GM21825 (cell line): ENCODE measurements at regions not wholly inside any gene's neighbourhood (a gene's known extent, or its start where the extent isn't known, plus 50 kb on each side); places are given as distances from the start of the nearest gene placed in this dataset.
"Not testable (repeated sequence)": the region's sequence is repeated elsewhere in the genome, so short reads cannot be mapped to it uniquely, and the experiment has no call there.

Source experiments
- ATAC-seq: cut with Tn5 transposase; IDR thresholded peaks from one replicate; pipeline ENCODE4 v1.9.1; 2021; ENCODE audit warnings: mild to moderate bottlenecking, moderate library complexity; ENCODE audit not compliant: unreplicated experiment

- ATAC-seq, result not testable (repeated sequence)
Measured at GRCh38 chr14:105600195-105600938, 74.0 kb downstream of the TMEM121 start.

DNA sequence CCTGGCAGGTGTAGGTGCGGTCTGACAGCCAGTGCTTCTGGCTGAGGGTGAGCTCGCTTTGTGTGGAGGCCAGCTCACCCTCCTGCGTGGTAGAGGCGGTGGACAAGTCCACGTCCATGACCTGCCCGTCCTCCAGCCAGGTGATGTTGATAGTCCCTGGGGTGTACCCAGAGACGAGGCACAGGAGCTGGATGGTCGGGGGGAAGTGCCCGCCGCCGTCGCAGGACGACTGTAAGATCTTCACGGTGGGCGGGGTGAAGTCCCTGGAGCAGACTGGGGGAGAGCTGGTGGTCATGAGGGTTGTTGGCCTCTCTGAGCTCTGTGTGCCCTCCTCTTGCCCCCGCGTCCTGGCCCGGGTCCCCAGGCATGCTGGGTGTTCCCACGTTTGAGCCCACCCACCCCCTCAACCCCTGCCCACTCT is 74.6 kb downstream of the TMEM121 start:
- no peak for ATAC-seq

GRCh38 chr14:105601360-105602242 is 75.2 kb downstream of the TMEM121 start:
- ATAC-seq, result no peak

GRCh38 chr14:105602243-105602750 is 75.9 kb downstream of the TMEM121 start:
- ATAC-seq, result no peak

- ATAC-seq, result no peak
Measured at GRCh38 chr14:105602799-105603793, 76.7 kb downstream of the TMEM121 start.

DNA sequence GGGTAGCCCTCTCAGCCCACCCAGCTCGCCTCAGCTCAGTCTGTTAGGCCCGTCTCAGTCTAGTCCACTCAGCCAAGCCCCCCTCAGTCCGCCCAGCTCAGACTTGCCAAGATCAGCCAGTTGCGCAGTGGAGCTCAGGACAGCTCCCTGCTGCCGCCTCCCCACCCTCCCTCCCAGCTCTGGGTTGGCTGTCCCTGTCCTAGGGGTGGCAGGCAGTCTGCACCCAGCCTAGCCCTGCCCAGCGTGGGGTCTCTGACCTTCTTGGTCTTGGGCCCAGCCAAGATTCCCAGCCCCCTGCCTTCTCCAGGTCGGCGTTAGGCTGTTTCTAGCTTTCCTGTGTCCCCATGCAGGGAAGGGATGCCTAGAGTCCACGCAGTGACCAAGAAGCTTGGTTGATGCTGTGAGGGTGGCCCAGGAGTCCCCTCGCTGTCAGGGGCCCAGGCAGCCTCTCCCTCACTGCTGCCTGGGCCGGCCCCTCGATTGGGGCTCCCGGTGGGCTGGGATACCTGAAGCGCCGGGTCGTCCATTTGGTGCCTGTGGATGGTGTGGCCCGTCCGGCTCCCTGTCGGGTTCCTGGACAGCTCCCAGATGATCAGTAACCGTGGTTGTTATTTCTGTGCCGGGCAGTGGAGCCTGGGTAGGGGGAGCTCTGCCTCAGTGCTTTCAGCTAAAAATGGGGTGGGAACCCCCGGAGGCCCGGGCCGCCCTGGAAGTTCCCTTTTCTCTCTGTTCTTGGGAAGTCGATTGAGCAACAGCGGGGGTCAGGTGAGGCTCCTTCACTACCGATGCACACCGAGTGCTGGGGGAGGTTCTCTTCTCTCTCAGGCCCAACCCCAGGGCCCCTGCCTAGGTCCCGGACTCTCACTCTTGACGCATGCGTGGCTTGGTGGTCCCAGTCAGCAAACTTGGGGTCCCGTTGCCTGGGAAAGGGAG is 78.4 kb downstream of the TMEM121 start:
- not testable (repeated sequence) for ATAC-seq

DNA sequence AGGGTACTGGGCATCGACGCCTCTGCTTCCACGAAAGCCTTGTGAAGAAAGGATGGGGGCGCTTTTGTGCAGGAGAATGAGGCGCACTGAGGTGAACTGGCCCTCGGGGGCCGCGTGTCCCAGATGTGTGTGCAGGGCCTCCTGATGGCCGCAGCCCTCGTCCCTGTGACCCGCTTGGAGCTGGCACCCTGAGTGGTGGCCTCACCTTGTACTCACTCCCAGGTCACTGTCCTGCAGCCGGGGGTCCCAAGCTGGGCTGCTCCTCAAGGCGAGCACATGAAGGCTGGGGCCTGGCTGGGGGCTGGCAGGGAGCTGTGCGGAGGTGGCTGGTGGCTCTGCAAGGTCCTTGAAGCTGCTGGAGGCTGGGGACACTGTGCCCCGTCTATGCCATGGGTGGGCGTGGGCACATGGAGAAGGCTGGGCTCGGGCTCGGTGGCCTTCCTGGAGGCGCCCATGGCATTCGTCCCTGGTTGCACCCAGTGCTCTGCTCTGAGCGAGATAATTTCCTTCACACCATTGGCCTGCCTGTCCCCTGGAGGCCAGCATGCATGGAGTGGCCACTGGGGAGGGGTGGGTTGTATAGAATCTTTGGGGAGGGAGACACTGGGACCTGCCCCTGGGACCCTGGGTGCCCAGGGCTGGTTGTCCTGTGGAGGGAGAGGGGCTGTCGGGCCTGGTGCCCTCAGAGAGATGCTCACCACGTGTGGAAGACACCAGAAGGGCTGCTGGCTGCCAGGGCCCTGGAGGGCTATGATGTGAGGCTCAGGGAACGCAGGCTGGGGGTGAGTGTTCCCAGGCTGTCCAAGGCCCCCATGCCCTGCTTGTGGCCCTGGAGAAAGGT is 79.3 kb downstream of the TMEM121 start:
- no peak for ATAC-seq

DNA sequence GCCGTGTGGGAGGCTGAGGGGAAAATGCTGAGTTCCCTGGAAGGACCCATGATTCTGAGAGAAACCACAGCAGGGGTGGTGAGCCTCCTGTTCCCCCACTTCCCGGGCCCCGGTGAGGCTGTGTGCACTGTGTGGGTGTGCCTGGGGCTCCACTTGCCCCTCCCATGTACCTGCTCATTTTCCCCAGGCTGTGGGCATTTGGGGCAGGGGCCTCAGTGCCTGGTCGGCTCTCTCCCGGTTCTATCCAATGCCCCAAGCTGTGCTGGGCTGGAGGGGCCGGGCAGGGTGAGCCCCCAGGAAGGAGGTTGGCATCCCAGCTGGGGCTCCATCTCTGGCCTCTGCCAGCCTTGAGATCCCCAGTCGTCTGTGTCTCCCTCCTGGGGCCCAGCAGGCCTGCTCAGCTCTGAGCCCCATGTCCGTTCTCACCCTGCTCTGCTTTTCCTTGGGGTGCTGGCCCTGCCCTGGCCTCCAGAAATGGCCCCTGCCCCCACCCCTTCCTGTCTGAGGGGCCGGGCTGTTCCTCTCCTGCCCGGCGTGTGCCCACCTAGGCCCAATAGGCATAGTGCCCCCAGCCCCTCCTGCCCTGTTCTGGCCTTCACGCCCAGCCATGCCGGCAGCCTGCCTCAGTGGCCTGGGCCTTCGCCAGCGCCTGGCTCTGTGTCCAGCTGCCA is 80.1 kb downstream of the TMEM121 start:
- ATAC-seq, result not testable (repeated sequence)

DNA sequence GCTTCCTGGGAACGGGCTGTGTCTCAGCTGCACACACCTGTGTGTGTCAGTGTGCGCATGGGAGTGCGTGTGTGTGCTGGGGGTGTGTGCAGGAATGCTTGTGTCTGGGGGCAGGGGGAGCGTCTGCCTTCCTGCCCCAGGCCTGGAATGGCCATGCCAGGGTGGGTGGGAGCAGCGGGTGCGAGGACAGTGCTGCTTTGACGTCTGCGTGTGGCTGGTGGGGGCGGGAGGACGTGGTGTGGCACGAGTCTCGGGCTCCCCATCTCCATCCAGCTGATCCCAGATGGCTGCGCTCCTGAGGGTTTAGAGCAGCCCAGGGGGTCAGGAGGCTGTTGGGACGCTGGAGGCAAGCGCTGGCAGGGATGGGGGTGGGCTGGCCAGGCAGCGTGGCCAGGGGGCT is 80.6 kb downstream of the TMEM121 start:
- not testable (repeated sequence) for ATAC-seq

DNA sequence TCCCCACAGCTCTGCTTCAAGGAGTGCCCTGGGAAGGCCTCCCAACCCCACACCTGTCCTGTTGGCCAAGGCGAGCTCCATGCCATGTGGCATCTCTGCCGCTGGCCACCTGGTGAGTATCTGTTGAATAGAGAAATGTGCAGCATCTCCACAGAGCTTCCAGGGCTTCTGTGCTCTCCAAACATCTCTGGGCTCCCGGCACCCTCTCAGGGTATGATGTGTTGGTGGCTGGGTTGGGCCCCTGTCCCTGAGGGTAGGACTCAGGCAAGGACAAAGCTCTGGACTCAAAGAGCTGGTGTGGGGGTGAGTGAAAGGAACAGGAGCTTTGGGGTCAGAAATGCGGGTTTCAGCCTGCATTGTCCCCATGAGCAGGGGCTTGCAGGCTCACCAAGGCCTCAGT is 88.6 kb downstream of the TMEM121 start:
- not testable (repeated sequence) for ATAC-seq

- not testable (repeated sequence) for ATAC-seq
Measured at GRCh38 chr14:105615986-105616801, 89.8 kb downstream of the TMEM121 start.

- ATAC-seq, result no peak
Measured at GRCh38 chr14:105616802-105617192, 90.4 kb downstream of the TMEM121 start.

GRCh38 chr14:105617201-105617777 is 90.9 kb downstream of the TMEM121 start:
- no peak for ATAC-seq

GRCh38 chr14:105617805-105618204 is 91.4 kb downstream of the TMEM121 start:
- ATAC-seq, result not testable (repeated sequence)

DNA sequence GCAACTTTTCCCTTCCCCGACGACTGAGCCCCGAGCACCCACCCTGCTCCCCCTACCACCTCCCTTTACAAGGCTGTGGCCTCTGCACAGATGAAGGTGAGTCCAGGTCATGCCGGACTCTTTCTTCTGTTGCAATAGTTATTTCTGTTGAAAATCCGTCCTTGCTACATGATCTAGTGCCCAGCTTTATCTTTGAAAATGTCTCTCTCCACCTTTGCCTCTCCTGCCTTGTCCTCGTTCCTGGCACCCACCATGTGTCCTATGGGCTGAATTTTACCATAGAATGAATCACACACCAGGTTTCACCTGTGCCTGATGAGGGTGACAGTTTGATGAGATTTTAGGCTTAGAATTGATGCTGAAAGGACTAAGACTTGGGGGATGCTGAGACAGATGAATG is 92.9 kb downstream of the TMEM121 start:
- not testable (repeated sequence) for ATAC-seq

DNA sequence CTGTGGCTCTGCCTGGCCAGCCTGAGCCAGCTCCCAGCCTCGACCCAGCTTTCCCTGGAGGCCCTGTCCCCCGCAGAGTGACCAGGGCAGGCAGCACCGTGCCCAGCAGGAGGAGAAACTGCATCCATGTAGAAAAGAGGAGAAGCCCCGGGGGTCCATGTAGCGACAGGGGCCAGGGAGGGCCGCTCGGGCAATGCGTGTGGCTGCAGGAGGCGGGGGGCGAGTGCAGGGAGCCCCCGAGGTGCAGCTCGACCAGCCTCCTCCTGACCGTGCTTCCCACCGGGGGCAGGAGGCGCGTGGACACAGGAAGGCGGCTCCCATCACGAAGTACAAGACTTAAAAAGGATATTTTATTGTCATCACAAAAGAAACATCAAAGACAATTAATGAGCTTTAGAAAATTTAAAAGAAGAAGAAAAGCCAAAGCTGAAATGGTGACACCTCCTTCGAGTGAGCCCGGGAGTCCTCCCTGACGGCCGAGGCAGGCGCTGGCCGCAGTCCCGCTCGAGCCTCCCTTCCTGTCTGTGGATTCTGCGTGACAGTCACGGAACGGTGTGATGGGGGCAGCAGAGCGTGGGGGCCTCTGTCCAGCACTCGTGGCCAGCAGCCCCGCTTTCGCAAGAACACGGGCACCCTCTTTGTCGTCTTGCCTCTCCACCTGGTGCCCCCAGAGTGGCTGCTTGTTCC is 93.9 kb downstream of the TMEM121 start:
- ATAC-seq, result not testable (repeated sequence)
